GM20431 (cell line): ENCODE measurements at regions not wholly inside any gene's neighbourhood (a gene's known extent, or its start where the extent isn't known, plus 50 kb on each side); places are given as distances from the start of the nearest gene placed in this dataset.

Experiments
- in situ Hi-C: fragments of 300-500 bp; cut with MseI, MboI; formaldehyde crosslinking; loops from one replicate; pipeline ENCODE4 v1.15.0; 2020; ENCODE audit warnings: low sequenced_read_pairs; ENCODE audit not compliant: unreplicated experiment

DNA sequence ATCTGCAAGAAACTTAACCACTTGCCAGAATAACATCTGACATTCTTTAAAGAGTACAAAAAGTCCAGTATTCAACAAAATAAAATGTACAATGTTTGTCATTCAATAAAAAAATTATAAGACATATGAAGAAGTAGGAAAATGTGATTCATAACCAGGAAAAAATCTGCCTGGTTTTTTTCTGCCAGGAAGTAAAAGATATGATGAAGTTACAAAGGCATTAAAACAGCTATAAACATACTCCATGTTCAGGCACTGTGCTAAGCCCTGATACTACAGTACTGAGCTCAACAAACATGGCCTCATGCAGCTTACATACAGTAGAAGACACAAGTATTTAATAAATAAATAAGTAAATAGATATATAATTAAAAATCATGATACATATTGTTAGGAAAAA is 178.4 kb upstream of the STT3B start:
- in situ Hi-C loops, result no loop called here

DNA sequence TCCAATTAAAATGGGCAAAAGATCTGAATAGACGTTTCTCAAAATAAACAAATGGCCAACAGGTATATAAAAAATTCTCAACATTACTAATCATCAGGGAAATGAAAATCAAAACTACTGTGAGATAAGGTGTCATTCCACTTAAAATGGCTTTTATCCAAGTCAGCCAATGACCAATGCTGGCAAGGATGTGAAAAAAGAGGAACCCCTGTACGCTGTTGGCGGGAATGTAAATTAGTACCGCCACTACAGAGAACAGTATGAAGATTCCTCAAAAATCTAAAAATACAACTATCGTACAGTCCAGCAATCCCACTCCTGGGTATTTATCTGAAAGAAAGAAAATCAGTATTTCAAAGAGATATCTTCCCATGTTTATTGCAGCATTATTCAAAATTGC is 176.9 kb upstream of the STT3B start:
- in situ Hi-C loops, result no loop called here

DNA sequence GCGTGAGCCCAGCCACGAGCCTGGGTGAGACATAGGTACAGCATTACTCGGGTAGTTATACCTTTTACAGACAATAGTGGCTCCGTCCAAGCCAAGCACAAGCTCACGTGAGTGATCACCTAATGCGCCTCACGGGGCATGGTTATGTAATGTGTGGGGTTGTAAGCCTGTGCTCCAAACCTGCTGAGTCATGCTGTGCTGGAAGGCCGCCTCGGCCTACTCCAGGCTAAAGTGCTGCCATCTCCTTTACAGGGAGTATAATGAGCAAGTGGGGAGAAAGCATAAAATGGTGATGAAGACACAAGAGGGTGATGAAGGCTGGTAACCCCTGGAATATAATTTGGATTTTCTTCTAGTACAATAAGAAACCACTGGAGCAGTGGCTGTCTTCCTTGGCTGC is 175.8 kb upstream of the STT3B start:
- in situ Hi-C loops, result no loop called here

DNA sequence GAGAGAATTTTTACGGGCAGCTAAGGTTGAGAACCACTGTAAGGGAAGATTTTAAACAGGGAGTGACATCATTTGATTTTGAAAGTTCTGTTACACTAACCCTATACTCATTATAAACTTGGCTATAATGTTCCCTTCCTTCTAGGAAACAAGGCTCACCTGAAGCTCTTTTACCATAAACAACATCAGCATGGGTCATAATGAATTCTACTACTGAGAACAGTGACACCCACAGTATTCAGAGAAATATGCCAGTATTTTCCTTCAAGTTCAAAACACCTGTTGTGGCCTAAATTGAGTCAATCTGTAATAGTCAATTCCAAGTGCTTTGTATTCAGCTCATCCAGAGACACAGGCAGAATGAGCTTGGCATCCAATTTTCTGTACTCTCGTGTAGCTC is 175.3 kb upstream of the STT3B start:
- in situ Hi-C loops, result no loop called here

DNA sequence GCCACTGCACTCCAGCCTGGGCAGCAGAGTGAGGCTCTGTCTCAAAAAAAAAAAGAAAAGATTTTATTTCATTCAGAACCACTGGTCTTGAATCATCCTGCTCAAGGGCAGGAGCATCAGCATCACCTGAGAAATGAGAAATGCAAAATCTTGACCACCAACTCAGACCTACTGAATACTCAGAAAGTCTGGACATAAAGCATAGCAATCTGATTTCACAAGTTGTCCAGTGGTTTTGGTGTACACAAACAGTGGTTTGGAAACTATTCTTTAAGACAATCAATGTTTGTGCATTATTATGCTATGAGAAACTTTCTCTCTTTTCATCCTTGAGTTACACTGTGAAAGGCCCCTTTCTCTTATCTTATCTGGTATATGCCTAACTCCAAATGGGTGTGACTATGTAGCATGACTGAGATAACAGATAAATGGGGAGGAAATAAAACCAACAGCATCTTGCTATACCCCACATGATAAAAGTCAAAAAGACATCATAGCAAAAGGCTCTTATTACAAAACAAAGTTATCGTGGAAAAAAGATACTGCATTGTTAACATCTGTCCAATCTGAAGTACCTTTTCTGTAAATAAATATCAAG is 174.2 kb upstream of the STT3B start:
- in situ Hi-C loops, result no loop called here

DNA sequence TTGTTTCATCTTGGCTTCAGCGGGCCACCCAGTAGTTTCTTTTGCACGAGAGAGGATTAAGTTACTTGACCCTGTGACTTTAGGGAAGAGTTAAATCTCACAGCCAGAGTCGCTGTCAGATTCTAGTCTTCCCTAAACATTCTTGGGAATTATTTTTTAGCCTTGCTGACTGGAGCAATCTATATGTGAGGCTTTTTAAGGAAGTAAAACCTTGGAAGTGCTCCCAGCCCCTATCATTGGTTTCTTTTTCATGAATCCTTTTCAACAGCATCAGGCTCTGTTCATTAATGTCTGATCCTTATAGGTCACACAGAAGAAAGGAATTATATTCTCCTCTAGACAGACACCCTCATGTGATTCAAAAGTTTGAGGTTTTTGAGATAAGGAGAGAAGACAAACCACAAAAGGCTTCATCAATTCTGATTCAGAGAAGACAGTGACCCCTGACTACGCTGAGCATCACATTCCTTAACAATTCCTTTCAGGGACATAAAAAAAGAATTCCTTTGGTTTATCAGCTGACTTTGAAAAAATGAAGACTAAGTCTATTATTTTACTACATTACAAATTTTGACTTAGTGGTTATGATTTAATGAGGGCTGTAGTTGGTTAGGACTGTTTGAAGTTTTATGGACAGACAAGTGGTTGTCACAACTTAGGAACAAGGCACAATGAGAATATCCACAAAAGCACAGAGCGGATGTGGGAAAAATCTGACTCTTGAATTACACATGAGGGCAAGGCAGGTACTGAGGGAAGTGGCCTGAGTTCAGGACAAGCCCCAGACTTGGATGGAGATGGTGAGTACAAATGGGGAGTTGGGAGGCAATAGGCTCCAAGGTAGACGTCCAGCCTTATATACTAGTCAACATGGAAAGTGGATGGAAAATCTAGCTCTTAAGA is 171.1 kb upstream of the STT3B start:
- in situ Hi-C loops, result no loop called here

DNA sequence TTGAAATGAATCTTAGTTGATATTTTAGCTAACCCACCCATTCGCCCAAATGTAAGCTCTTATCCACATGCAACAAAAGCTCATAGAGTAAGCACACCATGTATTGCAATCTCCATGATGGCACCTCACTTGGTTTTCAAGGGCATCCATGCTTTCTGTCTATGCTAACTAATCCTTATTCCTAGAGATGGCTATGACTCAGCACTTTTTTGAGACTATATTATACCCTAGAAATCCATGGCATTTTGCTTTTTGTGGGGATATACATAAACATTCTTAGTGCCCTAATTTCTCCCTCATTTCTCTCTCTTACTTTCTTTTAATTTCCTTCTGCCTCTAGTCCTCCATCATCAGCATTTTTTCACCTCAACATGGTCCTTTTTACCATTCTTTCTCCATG is 168.5 kb upstream of the STT3B start:
- in situ Hi-C loops, result no loop called here

DNA sequence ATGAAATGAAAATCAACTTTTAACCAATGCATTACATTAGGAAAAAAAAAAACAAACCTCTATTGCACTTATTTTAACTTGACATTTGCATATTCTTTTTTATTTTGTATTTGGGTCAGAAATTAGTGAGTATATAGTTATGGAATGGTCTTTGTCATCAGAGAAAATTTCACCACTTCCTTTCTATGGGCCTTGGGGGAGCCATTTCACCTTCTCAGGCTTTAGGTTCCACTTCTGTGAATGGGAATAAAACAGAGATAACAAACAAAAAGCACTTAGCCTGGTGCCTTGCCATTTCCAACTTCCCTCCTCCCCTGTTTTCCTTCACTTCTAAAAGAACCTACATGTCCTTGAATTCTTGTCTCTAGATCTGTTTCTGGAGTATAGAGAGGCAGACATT is 168.0 kb upstream of the STT3B start:
- in situ Hi-C loops, result no loop called here

DNA sequence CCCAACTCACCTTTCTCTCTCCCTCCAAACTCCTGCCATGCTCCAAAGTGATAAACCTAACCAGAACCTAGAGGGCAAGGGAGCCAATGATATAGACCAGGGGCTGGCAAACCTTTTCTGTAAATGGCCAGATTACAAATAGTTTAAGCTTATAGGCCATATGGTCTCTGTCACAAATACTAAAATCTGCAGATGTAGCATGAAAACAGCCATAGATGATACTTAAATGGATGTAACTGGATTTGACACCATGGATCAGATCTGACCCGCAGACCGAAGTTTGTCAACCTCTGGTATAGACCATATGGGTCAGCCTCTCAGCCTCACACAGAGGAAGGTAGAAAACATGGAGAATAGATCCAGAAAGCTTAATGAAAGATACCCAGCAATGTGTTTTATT is 165.2 kb upstream of the STT3B start:
- in situ Hi-C loops, result no loop called here

DNA sequence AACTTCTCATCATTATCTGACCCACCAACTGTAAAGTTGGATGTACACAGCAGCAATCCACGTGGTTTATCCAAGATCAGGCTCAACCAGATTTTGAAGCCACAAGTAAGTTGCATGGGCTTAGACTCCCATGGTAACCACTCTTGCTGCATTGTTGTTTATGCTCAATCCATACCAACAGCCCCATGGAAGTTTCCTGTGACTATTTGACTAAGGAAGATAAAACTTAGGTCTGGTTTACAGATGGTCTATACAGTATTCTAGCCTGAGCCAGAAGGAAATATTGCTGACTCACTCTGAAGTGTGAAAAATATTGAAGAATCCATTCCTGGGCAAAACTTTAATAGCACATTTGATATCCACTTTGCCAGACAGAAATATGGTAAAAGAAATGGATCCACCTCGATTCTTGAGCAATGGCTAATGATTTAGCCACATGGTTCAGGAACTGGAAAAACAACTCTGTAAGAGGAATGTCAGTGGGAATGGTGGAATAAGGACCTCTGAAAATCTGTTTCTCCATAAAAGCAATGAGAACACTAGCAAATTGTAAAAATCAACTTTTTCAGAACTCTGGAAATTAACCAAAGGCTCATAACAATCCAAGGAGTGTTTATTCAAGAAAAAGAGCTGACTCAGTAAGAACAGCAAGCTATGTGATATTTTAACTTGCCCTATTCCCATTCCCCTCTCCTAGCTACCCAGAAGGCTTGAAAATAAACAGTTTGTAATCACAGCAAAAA is 162.9 kb upstream of the STT3B start:
- in situ Hi-C loops, result no loop called here

DNA sequence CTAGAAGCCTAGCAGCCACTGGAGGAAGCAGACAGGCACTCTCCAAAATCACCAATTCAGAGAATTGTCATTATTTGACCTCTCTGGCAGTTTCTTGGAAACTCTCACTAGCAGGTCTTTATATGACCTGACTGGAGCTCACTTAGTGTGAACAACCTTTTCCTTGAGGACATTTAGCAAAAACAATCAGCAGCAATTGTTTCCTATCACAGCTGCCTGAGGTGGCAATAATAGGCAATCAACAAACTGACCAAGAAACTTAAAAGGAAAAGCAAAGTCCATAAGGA is 162.4 kb upstream of the STT3B start:
- in situ Hi-C loops, result no loop called here

DNA sequence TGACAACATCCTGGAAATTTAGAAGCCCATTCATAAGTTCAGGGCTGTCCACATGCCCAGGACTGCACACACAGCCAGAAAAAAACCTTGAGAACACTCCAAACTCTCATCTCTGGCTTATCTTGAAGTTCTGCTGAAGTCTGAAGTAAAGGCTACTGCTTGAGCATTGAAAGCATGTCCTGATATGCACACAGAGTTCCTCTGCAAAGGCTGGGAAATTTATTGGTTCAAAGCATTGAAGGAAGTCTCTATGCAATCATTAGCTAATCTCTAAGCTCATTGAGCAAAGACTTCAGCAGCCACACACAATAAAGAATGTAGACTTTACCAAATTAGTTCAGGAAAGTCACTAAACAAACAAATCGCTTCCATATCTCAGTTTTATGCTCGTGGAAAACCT is 162.0 kb upstream of the STT3B start:
- in situ Hi-C loops, result no loop called here

DNA sequence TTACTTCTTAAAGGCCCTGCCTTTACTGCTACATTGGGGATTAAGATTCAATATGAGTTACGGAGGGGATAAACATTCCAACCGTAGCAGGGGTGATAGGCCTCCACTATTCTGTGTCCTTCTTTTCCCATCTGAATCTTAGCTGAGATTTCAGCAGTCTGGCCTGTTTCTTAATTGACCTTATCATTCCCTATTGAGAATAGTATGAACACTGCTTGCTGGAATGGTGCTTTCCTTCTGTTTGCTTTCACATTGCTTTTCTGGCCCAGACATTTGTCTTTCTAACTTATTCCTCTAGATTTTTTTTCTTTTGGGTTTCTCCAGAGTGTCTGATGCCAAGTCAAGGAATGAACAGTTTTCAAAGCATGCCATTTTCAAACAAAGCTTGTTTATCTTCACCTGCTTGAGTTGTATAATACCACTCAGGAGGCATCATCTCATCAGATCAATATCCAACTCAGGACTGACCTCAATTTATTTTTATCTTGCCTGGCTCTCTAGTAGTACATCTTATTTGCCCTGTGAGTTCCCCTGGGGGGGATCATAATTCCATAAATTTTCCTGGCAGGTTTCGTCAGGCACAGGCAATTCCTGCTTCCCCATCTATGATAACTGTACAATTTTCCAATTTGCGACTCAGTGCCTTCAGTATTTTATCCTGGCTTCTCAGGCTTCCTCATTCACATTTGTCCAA is 161.1 kb upstream of the STT3B start:
- in situ Hi-C loops, result no loop called here

DNA sequence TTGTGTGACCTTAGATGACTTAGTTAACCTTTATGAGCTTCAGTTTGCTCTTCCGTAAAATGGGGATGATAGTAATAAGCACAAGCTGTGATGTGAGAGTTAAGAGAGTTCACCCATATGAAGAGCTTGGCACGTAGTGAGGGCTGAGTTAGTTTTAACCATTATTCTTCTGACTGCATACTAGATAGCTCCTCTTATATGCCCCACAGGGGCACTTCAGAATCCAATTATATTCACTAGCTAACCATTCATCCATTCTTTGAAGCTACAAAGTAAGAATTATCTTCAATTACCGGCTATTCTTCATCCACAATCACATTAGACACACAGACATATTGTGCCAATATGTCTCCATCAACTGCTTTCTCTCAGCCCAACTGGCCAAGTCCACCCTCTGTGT is 159.0 kb upstream of the STT3B start:
- in situ Hi-C loops, result no loop called here

DNA sequence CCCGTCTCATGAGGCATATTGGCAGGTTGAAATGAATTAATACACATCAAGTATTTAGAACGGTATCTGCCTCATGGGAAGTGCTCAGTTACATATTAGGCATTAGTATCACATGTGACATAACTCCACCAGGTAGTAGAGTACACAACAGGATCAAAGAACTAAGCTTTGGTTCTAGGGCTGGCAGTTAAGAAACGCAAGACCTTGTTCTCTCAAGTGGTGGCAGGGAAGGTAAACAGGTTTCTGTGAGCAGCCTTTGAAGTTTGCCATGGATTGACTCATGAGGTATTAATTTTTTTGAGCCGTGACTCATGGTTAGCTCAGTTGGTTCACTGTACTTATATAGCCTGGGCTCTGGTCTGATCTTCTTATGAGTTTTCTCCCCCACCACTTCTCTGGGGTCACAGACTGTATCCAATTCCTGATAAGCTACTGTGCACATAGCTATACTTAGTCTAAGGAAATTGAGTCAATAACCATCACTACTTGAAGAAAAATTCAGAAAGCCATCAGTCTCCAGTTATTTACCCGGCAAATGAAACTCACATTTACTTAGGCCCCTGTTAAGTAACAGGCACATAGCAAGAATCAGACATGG is 155.6 kb upstream of the STT3B start:
- in situ Hi-C loops, result no loop called here

DNA sequence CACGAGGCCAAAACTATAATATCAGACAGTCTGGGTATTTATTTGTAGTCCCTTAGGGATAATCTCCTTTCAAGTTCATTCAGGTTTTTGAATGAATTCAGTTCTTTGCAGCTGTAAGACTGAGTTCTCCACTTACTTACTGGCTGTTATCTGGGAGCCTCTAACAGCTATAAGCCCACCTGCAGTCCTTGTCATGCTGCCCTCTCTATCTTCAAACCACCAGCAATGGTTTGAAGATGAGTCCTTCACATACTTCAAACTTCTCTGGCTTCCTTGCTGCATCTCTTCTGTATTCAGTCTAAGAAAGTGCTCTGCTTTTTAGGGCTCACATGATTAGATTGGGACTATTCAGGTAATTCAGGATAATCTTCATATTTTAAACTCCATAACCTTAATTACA is 154.5 kb upstream of the STT3B start:
- in situ Hi-C loops, result no loop called here

DNA sequence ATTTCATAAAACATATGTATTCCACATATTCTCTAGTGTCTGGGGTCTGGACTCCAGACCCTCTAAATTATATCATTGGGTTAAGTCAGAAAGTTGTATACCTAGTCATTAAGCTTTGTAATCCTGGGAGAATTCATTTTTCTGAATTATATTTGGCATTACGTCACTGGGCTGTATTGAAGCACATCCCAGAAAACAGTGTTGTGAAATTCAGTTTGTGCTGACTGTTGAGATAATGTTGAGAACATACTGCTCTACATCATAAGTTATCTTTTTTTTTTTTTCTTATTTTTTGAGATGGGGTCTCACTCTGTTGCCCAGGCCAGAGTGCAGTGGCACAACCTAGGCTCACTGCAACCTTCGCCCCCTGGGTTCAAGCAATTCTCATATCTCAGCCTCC is 153.1 kb upstream of the STT3B start:
- in situ Hi-C loops, result no loop called here

DNA sequence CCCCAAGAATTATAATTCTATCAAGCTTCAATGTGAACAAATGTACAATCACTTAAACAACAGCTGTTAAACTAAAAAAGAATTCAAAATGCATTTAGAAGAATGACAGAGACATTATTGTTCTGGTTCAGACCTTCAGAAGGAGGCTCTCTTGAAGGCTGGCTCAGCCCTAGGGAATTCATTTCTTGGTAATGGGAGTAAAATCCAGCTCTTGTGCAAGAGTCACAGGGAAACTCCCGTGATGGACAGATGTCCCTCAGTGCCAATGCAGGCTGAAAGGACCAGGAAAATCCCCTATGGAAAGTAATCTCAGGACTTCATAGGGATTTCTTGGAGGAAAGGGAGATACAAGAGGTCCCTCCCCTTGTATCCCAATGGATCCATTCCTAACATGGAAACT is 149.9 kb upstream of the STT3B start:
- in situ Hi-C loops, result no loop called here

DNA sequence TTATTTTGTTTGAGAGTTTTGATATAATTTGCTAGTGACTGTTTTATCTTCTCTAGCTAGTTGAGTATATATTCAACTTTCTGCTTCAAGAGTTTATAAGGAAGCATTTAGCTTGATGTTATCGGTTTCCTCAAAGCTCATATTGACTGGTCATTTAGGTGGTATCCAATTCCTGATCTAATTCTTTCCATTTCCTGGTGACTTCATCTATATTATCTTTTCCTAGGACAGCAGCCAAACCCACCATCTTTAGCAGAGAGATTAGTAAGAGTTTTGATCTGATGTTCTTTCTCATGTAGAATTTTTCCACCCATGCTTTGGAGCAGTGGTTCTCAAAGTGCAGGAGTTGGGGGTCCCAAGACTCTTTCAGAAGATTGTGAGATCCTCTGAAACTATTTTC is 148.6 kb upstream of the STT3B start:
- in situ Hi-C loops, result no loop called here

DNA sequence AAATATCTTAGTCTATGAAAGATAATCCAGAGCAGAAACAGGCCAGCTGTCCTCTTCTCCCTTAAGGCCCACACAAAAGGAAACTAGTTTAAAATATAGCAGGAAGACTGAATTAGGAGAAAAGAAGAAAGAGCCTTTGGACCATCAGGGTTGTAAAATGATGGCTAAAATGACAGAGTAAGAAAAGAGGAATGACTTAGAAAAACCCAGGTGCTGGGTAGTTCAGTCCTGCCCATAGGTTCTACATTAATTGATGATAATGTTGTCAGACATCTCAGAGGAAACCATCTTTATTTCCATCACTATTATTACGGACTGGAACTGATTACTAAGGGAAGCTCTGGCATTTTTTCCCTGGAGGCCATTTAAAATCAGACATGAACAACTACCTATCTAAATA is 142.8 kb upstream of the STT3B start:
- in situ Hi-C loops, result no loop called here

DNA sequence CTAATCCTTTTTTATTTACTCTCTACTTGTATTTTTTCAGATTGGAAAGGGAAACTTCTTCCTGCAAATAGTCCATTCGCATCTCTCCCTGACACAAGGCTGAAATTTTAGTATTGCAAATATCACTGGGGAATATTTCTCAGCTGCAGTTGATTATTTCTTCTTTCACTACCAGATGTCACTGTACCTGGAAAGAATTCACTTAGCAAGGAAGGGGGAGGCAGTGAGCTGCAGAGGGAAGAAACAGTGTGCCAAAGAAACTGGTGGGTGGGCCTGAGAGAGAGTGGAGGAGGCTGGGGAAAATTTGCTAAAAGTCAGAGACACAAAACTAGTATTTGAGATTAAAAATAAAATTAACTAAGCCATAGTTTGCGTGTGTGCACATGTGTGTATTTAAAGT is 142.3 kb upstream of the STT3B start:
- in situ Hi-C loops, result no loop called here
